Mammary epithelial cell (primary cell): ENCODE measurements at regions not wholly inside any gene's neighbourhood (a gene's known extent, or its start where the extent isn't known, plus 50 kb on each side); places are given as distances from the start of the nearest gene placed in this dataset.

Source experiments
- EZH2 ChIP-seq: IDR thresholded peaks from 2 replicates; pipeline ENCODE4 v1.6.1; 2012; ENCODE audit warnings: low read length, inconsistent platforms, borderline replicate concordance
- TF ChIP-seq, protein P1 (sequence below), 2 donors: IDR thresholded peaks in 1 of 2; conservative IDR thresholded peaks in 1 of 2; 2 replicates each; pipeline ENCODE4 v1.5.1; 2011 to 2012; ENCODE audit warnings: inconsistent platforms in 2 of 2, low read length in 2 of 2, mild to moderate bottlenecking in 2 of 2, control low read depth in 1 of 2, low read depth in 1 of 2; ENCODE audit not compliant: insufficient read depth in 1 of 2; ENCODE audit errors: extremely low read depth in 1 of 2

DNA sequence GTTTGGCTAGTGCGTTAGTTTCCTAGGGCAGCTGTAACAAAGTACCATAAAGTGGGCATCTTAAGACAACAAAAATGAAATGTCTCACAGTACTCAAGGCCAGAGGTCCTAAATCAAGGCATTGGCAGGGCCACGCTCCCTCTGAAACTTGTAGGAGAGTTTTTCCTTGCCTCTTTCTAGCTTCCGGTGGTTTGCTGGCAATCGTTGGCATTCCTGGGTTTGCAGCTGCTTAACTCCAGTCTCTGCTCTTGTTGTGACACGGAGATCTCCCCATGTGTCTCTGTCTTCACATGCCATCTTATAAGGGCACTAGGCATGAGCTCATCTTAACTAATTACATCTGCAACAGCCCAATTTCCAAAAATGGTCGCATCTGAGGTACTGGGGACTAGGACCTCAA is 362.0 kb upstream of the BOD1L1 start:
- TF ChIP-seq, protein P1, sequence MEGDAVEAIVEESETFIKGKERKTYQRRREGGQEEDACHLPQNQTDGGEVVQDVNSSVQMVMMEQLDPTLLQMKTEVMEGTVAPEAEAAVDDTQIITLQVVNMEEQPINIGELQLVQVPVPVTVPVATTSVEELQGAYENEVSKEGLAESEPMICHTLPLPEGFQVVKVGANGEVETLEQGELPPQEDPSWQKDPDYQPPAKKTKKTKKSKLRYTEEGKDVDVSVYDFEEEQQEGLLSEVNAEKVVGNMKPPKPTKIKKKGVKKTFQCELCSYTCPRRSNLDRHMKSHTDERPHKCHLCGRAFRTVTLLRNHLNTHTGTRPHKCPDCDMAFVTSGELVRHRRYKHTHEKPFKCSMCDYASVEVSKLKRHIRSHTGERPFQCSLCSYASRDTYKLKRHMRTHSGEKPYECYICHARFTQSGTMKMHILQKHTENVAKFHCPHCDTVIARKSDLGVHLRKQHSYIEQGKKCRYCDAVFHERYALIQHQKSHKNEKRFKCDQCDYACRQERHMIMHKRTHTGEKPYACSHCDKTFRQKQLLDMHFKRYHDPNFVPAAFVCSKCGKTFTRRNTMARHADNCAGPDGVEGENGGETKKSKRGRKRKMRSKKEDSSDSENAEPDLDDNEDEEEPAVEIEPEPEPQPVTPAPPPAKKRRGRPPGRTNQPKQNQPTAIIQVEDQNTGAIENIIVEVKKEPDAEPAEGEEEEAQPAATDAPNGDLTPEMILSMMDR (conservative IDR thresholded peaks at IDR 0.05 in 1 of 2, IDR thresholded peaks at IDR 0.05 in 1 of 2; ENCODE audit: extremely low read depth in 1 of 2, insufficient read depth in 1 of 2, low read depth in 1 of 2, low read length in 2 of 2), result no peak
- TF ChIP-seq EZH2, result no peak
